Smooth muscle cell (in vitro differentiated cells): ENCODE measurements at regions not wholly inside any gene's neighbourhood (a gene's known extent, or its start where the extent isn't known, plus 50 kb on each side); places are given as distances from the start of the nearest gene placed in this dataset.

Experiments used
- DNase-seq: peaks from one replicate; lab custom pipeline; 2025; ENCODE audit not compliant: unreplicated experiment; lab: John Stamatoyannopoulos, UW
- H2AFZ ChIP-seq: fragments of 200-600 bp; sonication (generic); 2 replicates; pipeline ENCODE4 v1.6.0; 2016; ENCODE audit warnings: antibody characterized with exemption, low read depth, mild to moderate bottlenecking
- H3F3A ChIP-seq: fragments of 200-600 bp; sonication (generic); 2 replicates; pipeline ENCODE4 v1.6.0; 2017; ENCODE audit warnings: antibody characterized with exemption, low read depth
- H3K27ac ChIP-seq: fragments of 200-600 bp; sonication (generic); 2 replicates; pipeline ENCODE4 v1.5.1; 2016; ENCODE audit warnings: low read depth, mild to moderate bottlenecking
- H3K27me3 ChIP-seq: fragments of 200-600 bp; sonication (generic); 2 replicates; pipeline ENCODE4 v1.6.1; 2016; ENCODE audit warnings: low read depth, mild to moderate bottlenecking
- H3K36me3 ChIP-seq: fragments of 200-600 bp; sonication (generic); 2 replicates; pipeline ENCODE4 v1.5.1; 2016; ENCODE audit warnings: low read depth
- H3K4me1 ChIP-seq: fragments of 200-600 bp; sonication (generic); 2 replicates; pipeline ENCODE4 v1.5.1; 2016; ENCODE audit warnings: low read depth
- H3K4me2 ChIP-seq: fragments of 200-600 bp; sonication (generic); 2 replicates; pipeline ENCODE4 v1.6.0; 2016; ENCODE audit warnings: mild to moderate bottlenecking
- H3K4me3 ChIP-seq: fragments of 200-600 bp; sonication (generic); 2 replicates; pipeline ENCODE4 v1.5.1; 2016; ENCODE audit warnings: mild to moderate bottlenecking
- H3K79me2 ChIP-seq: fragments of 200-600 bp; sonication (generic); 2 replicates; pipeline ENCODE4 v1.6.0; 2016; ENCODE audit warnings: low read depth, mild to moderate bottlenecking
- H3K9ac ChIP-seq: fragments of 200-600 bp; sonication (generic); 2 replicates; pipeline ENCODE4 v1.6.0; 2016; ENCODE audit warnings: low read depth
- H3K9me3 ChIP-seq: fragments of 200-600 bp; sonication (generic); replicated peaks from 2 replicates; pipeline ENCODE4 v1.5.1; 2016; ENCODE audit warnings: low read depth
- H4K20me1 ChIP-seq: fragments of 200-600 bp; sonication (generic); 2 replicates; pipeline ENCODE4 v1.6.0; 2016; ENCODE audit warnings: low read depth
- WGBS: methylation state at CpG from one replicate; pipeline ENCODE4 v1.1.7; 2016; ENCODE audit warnings: low lambda C conversion rate; 5-methylcytosine and 5-hydroxymethylcytosine counted together
- TF ChIP-seq, protein P1 (sequence below): fragments of 200-600 bp; sonication (generic); IDR thresholded peaks from 2 replicates; pipeline ENCODE4 v1.5.1; 2017; ENCODE audit warnings: borderline replicate concordance, mild to moderate bottlenecking, antibody characterized with exemption; ENCODE audit not compliant: insufficient read depth, poor library complexity, severe bottlenecking

DNA sequence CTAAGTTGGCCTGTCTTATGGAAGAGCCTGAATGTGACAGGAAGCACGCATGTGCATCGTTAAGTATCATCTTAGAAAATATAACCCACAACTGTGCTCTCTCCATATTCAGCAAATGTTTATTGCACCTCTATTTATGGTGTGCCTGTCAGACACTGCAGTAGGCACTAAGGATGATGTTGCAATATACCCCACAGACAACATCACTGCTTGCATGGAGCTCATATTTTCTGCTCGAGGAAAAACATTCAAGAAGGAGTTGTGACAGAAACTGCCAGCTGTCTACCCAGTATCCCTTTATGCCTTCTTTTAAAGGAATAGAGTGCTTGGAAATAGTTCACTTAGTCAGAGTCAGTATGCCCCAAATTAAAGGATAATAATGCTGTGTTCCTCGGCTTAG, 132.3 kb upstream of the RBFOX1 start:
- H3K36me3 ChIP-seq, result no peaks in the 10 kb centered on the region
- no peak overlapping the region for H3K9ac ChIP-seq
- H3K27ac ChIP-seq, result no peak overlapping the region
- no peaks in the 10 kb centered on the region for H3F3A ChIP-seq
- H3K9me3 ChIP-seq, result no peaks in the 10 kb centered on the region
- no peak overlapping the region for H3K4me3 ChIP-seq
- no peak overlapping the region for H2AFZ ChIP-seq
- no peak overlapping the region for H3K4me2 ChIP-seq
- no peaks in the 10 kb centered on the region for H4K20me1 ChIP-seq
- no peaks in the 10 kb centered on the region for H3K79me2 ChIP-seq
- 63% methylated on average over 4 of the region's 4 CpGs for WGBS
- DNase-seq, result no peak
- peaks cover 47% of the 10 kb centered on the region for H3K27me3 ChIP-seq
- TF ChIP-seq, protein P1, sequence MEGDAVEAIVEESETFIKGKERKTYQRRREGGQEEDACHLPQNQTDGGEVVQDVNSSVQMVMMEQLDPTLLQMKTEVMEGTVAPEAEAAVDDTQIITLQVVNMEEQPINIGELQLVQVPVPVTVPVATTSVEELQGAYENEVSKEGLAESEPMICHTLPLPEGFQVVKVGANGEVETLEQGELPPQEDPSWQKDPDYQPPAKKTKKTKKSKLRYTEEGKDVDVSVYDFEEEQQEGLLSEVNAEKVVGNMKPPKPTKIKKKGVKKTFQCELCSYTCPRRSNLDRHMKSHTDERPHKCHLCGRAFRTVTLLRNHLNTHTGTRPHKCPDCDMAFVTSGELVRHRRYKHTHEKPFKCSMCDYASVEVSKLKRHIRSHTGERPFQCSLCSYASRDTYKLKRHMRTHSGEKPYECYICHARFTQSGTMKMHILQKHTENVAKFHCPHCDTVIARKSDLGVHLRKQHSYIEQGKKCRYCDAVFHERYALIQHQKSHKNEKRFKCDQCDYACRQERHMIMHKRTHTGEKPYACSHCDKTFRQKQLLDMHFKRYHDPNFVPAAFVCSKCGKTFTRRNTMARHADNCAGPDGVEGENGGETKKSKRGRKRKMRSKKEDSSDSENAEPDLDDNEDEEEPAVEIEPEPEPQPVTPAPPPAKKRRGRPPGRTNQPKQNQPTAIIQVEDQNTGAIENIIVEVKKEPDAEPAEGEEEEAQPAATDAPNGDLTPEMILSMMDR, result no peak
- no peaks in the 10 kb centered on the region for H3K4me1 ChIP-seq

DNA sequence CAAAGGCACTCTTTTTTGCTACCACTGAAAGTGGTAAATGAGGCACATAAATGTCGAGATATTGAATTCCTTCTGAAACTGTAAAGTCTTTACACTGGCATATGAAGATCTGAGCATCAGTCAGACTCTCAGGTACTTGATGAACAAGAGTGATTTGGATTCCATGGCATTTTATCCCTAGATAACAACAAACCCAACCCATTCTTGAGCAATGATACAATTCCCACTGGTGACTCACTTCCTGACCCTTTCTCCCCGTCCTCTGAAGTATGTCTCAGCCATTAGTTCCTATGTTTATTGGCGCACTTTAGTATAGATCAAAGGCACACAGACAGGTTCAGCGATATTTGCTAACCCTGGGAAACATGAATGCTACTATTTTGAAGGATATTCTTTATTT, 147.0 kb upstream of the RBFOX1 start:
- H3K27me3 ChIP-seq, result no peaks in the 10 kb centered on the region
- H3F3A ChIP-seq, result no peaks in the 10 kb centered on the region
- no peak for DNase-seq
- H3K4me3 ChIP-seq, result no peak overlapping the region
- H3K27ac ChIP-seq, result no peak overlapping the region
- TF ChIP-seq, protein P1, result no peak
- H2AFZ ChIP-seq, result no peak overlapping the region
- H3K9me3 ChIP-seq, result no peaks in the 10 kb centered on the region
- no peak overlapping the region for H3K4me2 ChIP-seq
- H3K9ac ChIP-seq, result no peak overlapping the region
- H3K36me3 ChIP-seq, result no peaks in the 10 kb centered on the region
- no peaks in the 10 kb centered on the region for H3K4me1 ChIP-seq
- 44% methylated on average over 4 of the region's 4 CpGs for WGBS
- no peaks in the 10 kb centered on the region for H3K79me2 ChIP-seq
- no peaks in the 10 kb centered on the region for H4K20me1 ChIP-seq

DNA sequence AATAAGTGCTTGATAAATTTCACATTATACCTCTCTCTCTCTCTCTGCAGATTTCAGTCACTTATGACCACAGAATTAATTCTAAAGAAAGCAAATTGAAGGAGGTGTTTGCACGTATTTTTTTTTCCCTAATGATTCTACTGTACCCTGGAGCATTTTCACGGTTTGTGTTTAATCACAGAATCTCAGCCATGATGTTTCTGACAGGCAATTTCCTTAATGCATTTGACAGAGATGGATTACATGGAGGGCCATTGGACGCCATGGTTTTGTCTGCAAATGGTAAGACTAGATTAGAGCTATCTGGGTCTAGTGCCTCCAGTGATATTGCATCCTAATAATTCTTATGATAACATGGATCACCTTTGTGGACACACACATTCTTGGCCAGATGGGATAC, 147.5 kb upstream of the RBFOX1 start:
- H3K9ac ChIP-seq, result no peak overlapping the region
- no peak for DNase-seq
- TF ChIP-seq, protein P1, result no peak
- no peaks in the 10 kb centered on the region for H3K9me3 ChIP-seq
- 69% methylated on average over 3 of the region's 3 CpGs for WGBS
- no peaks in the 10 kb centered on the region for H3K4me1 ChIP-seq
- H3K4me3 ChIP-seq, result no peak overlapping the region
- no peak overlapping the region for H2AFZ ChIP-seq
- no peak overlapping the region for H3K4me2 ChIP-seq
- no peaks in the 10 kb centered on the region for H4K20me1 ChIP-seq
- H3K27me3 ChIP-seq, result no peaks in the 10 kb centered on the region
- no peaks in the 10 kb centered on the region for H3K79me2 ChIP-seq
- H3K36me3 ChIP-seq, result no peaks in the 10 kb centered on the region
- H3F3A ChIP-seq, result no peaks in the 10 kb centered on the region
- no peak overlapping the region for H3K27ac ChIP-seq

DNA sequence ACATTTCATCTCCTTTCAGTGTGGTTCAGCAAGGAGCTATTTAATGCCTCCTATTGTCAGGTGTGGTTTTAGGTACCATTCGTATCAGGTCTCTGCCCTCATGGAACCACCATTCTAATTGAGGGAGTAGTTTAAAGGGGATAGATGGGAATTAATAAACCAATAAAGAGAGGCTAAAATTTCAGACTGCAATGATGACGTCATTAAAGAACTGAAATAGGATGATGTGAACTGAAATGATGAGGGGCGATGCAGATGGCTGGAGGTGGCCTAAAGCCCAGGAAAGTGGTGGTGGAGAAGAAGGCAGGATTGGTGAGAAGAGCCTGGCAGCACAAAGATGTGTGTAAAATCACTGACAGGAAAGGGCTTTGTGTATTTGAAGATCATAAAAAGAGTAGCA, 148.9 kb upstream of the RBFOX1 start:
- no peak overlapping the region for H3K4me2 ChIP-seq
- H3K36me3 ChIP-seq, result no peaks in the 10 kb centered on the region
- TF ChIP-seq, protein P1, result no peak
- no peaks in the 10 kb centered on the region for H4K20me1 ChIP-seq
- no peaks in the 10 kb centered on the region for H3F3A ChIP-seq
- no peak overlapping the region for H3K4me3 ChIP-seq
- H3K79me2 ChIP-seq, result no peaks in the 10 kb centered on the region
- H3K27ac ChIP-seq, result no peak overlapping the region
- H3K9ac ChIP-seq, result no peak overlapping the region
- WGBS, result 75% methylated on average over 3 of the region's 3 CpGs
- H3K27me3 ChIP-seq, result no peaks in the 10 kb centered on the region
- no peak for DNase-seq
- H2AFZ ChIP-seq, result no peak overlapping the region
- H3K9me3 ChIP-seq, result no peaks in the 10 kb centered on the region
- no peaks in the 10 kb centered on the region for H3K4me1 ChIP-seq
